Neural cell (in vitro differentiated cells): ENCODE measurements at regions not wholly inside any gene's neighbourhood (a gene's known extent, or its start where the extent isn't known, plus 50 kb on each side); places are given as distances from the start of the nearest gene placed in this dataset.

Experiments used
- H2AFZ ChIP-seq: fragments of 200-600, 300-800 bp; sonication (generic), shearing (Covaris generic); 2 replicates; pipeline ENCODE4 v1.6.0; 2014; ENCODE audit warnings: low read depth, mild to moderate bottlenecking, antibody characterized with exemption, low read length, moderate library complexity
- H3F3A ChIP-seq: fragments of 200-600 bp; shearing (Covaris generic); 2 replicates; pipeline ENCODE4 v1.6.1; 2016; ENCODE audit warnings: mild to moderate bottlenecking, moderate library complexity, mixed read lengths, antibody characterized with exemption, low read length; ENCODE audit not compliant: insufficient read depth, poor library complexity, severe bottlenecking
- H3K27ac ChIP-seq: fragments of 200-600, 300-800 bp; sonication (generic), shearing (Covaris generic); 2 replicates; pipeline ENCODE4 v1.5.1; 2014; ENCODE audit warnings: mild to moderate bottlenecking, low read length, moderate library complexity
- H3K27me3 ChIP-seq: fragments of 300-800, 200-600 bp; sonication (generic), shearing (Covaris generic); 2 replicates; pipeline ENCODE4 v1.6.0; 2014; ENCODE audit warnings: mild to moderate bottlenecking, low read depth, low read length, moderate library complexity; ENCODE audit not compliant: insufficient read depth
- H3K36me3 ChIP-seq: fragments of 300-800, 200-600 bp; sonication (generic), shearing (Covaris generic); 2 replicates; pipeline ENCODE4 v1.5.1; 2014; ENCODE audit warnings: mild to moderate bottlenecking, antibody characterized with exemption, low read length, moderate library complexity; ENCODE audit not compliant: insufficient read depth
- H3K4me2 ChIP-seq: fragments of 300-800, 200-600 bp; sonication (generic), shearing (Covaris generic); 2 replicates; pipeline ENCODE4 v1.6.0; 2014; ENCODE audit warnings: mild to moderate bottlenecking, low read length
- H3K4me3 ChIP-seq: fragments of 300-800, 200-600 bp; sonication (generic), shearing (Covaris generic); 2 replicates; pipeline ENCODE4 v1.5.1; 2014; ENCODE audit warnings: mild to moderate bottlenecking, low read length, moderate library complexity
- H3K79me2 ChIP-seq: fragments of 200-600 bp; shearing (Covaris generic); replicated peaks from 2 replicates; pipeline ENCODE4 v1.6.0; 2014; ENCODE audit warnings: mild to moderate bottlenecking, low read length, moderate library complexity; ENCODE audit not compliant: insufficient read depth
- H3K9ac ChIP-seq: fragments of 300-800, 200-600 bp; sonication (generic), shearing (Covaris generic); 2 replicates; pipeline ENCODE4 v1.6.1; 2016; ENCODE audit warnings: mild to moderate bottlenecking, low read length, mixed read lengths
- H3K9me2 ChIP-seq: fragments of 200-600 bp; shearing (Covaris generic); 2 replicates; pipeline ENCODE4 v1.6.1; 2016; ENCODE audit warnings: mild to moderate bottlenecking, low read length, mixed read lengths; ENCODE audit not compliant: insufficient read depth
- H3K9me3 ChIP-seq: fragments of 200-600, 300-800 bp; sonication (generic), shearing (Covaris generic); 2 replicates; pipeline ENCODE4 v1.6.1; 2016; ENCODE audit warnings: mild to moderate bottlenecking, mixed run types, low read length, moderate library complexity, mixed read lengths
- H4K20me1 ChIP-seq: fragments of 200-600 bp; shearing (Covaris generic); 2 replicates; pipeline ENCODE4 v1.6.1; 2016; ENCODE audit warnings: mild to moderate bottlenecking, mixed run types; ENCODE audit not compliant: insufficient read depth
- EP300 ChIP-seq: fragments of 450-650 bp; conservative IDR thresholded peaks from 2 replicates; pipeline ENCODE4 v1.6.1; 2014; ENCODE audit warnings: antibody characterized with exemption, mild to moderate bottlenecking, moderate library complexity; ENCODE audit not compliant: poor library complexity, severe bottlenecking
- EZH2 ChIP-seq: fragments of 200-600, 300-800 bp; shearing (Covaris generic), sonication (generic); IDR thresholded peaks from 2 replicates; pipeline ENCODE4 v1.6.1; 2014; ENCODE audit warnings: antibody characterized with exemption, low read length, borderline replicate concordance, mild to moderate bottlenecking; ENCODE audit not compliant: insufficient read depth, poor library complexity, severe bottlenecking
- MXI1 ChIP-seq: fragments of 450-650 bp; conservative IDR thresholded peaks from 2 replicates; pipeline ENCODE4 v1.6.1; 2014; ENCODE audit warnings: antibody characterized with exemption, mild to moderate bottlenecking; ENCODE audit not compliant: poor library complexity, severe bottlenecking
- POLR2AphosphoS5 ChIP-seq: IDR thresholded peaks from 2 replicates; pipeline ENCODE4 v1.6.1; 2012
- RAD21 ChIP-seq: fragments of 450-650 bp; conservative IDR thresholded peaks from 2 replicates; pipeline ENCODE4 v1.6.1; 2014; ENCODE audit warnings: antibody characterized with exemption, mild to moderate bottlenecking, moderate library complexity
- SMC3 ChIP-seq: fragments of 450-650 bp; conservative IDR thresholded peaks from 2 replicates; pipeline ENCODE4 v1.6.1; 2014; ENCODE audit warnings: antibody characterized with exemption, mild to moderate bottlenecking, moderate library complexity; ENCODE audit not compliant: poor library complexity
- TAF1 ChIP-seq: IDR thresholded peaks from 2 replicates; pipeline ENCODE4 v1.6.1; 2012; ENCODE audit warnings: low read depth
- TF ChIP-seq, protein P1 (sequence below): IDR thresholded peaks from 2 replicates; pipeline ENCODE4 v1.6.1; 2012; ENCODE audit warnings: borderline replicate concordance
- TF ChIP-seq, protein P2 (sequence below): fragments of 450-650 bp; IDR thresholded peaks from 2 replicates; pipeline ENCODE4 v1.5.1; 2014; ENCODE audit warnings: antibody characterized with exemption, mild to moderate bottlenecking, moderate library complexity; ENCODE audit not compliant: poor library complexity, severe bottlenecking

DNA sequence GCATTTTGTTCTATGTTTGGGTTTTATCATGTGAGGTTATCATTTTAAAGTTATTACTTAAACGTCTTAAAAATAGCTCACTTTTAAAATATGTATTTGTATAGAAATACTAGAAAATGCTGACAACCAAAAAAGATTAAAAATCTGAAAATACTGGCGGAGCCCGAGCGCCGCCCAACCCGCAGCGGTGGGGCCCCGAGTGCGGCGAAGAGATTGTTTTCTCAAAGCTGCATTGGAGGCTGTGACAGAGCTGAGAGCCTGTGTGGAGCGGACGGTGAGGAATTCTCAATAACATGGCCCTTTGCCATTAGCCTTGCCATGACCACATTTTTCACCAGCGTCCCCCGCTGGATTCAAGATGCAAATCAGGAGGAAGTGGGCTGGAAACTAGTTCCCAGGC, 255.4 kb downstream of the NKX6-1 start:
- Histone ChIP-seq H2AFZ (no peak overlapping the region), H3K79me2 (no peaks in the 10 kb centered on the region), H3K27me3 (no peaks in the 10 kb centered on the region), H3K9me2 (no peaks in the 10 kb centered on the region), H3F3A (no peaks in the 10 kb centered on the region), H3K9ac (no peak overlapping the region), H3K4me3 (no peak overlapping the region), H3K4me2 (no peak overlapping the region), H3K27ac (no peak overlapping the region), H3K9me3 (no peaks in the 10 kb centered on the region), H4K20me1 (no peaks in the 10 kb centered on the region), H3K36me3 (no peaks in the 10 kb centered on the region)
- no peak for TF ChIP-seq EP300
- TF ChIP-seq MXI1 = no peak
- no peak for TF ChIP-seq RAD21
- no peak for TF ChIP-seq EZH2
- TF ChIP-seq, protein P1, sequence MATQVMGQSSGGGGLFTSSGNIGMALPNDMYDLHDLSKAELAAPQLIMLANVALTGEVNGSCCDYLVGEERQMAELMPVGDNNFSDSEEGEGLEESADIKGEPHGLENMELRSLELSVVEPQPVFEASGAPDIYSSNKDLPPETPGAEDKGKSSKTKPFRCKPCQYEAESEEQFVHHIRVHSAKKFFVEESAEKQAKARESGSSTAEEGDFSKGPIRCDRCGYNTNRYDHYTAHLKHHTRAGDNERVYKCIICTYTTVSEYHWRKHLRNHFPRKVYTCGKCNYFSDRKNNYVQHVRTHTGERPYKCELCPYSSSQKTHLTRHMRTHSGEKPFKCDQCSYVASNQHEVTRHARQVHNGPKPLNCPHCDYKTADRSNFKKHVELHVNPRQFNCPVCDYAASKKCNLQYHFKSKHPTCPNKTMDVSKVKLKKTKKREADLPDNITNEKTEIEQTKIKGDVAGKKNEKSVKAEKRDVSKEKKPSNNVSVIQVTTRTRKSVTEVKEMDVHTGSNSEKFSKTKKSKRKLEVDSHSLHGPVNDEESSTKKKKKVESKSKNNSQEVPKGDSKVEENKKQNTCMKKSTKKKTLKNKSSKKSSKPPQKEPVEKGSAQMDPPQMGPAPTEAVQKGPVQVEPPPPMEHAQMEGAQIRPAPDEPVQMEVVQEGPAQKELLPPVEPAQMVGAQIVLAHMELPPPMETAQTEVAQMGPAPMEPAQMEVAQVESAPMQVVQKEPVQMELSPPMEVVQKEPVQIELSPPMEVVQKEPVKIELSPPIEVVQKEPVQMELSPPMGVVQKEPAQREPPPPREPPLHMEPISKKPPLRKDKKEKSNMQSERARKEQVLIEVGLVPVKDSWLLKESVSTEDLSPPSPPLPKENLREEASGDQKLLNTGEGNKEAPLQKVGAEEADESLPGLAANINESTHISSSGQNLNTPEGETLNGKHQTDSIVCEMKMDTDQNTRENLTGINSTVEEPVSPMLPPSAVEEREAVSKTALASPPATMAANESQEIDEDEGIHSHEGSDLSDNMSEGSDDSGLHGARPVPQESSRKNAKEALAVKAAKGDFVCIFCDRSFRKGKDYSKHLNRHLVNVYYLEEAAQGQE = no peak
- TF ChIP-seq POLR2AphosphoS5 = no peak
- no peak for TF ChIP-seq SMC3
- TF ChIP-seq TAF1 = no peak
- TF ChIP-seq, protein P2, sequence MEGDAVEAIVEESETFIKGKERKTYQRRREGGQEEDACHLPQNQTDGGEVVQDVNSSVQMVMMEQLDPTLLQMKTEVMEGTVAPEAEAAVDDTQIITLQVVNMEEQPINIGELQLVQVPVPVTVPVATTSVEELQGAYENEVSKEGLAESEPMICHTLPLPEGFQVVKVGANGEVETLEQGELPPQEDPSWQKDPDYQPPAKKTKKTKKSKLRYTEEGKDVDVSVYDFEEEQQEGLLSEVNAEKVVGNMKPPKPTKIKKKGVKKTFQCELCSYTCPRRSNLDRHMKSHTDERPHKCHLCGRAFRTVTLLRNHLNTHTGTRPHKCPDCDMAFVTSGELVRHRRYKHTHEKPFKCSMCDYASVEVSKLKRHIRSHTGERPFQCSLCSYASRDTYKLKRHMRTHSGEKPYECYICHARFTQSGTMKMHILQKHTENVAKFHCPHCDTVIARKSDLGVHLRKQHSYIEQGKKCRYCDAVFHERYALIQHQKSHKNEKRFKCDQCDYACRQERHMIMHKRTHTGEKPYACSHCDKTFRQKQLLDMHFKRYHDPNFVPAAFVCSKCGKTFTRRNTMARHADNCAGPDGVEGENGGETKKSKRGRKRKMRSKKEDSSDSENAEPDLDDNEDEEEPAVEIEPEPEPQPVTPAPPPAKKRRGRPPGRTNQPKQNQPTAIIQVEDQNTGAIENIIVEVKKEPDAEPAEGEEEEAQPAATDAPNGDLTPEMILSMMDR = no peak

DNA sequence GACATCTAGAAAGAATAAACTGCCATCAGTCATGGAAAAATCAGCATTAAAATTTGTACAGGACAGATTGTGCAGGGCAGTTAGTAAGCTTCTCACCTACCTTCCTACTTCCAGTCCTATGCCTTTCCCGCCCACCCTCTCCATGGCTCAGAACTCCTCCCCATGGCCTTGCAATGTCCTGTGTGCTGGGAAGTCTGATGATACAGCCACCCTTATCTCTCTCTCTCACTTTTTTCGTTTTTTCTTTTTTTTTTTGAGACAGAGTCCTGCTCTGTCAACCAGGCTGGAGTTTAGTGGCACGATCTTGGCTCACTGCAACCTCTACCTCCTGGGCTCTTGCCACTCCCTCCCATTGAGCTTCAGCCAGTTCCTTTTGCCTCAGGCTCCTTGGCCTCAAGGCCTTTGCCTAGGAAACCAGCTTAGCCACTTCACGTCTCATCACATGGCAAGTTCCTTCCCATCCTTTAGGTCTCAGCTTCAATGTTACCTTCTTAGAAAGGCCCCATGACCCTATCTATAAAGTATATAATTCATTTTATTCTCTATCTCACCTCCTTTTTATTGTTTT, 259.7 kb downstream of the NKX6-1 start:
- Histone ChIP-seq H3K9ac (no peak overlapping the region), H3F3A (no peaks in the 10 kb centered on the region), H3K27ac (no peak overlapping the region), H3K79me2 (no peaks in the 10 kb centered on the region), H3K36me3 (no peaks in the 10 kb centered on the region), H3K9me2 (no peaks in the 10 kb centered on the region), H3K9me3 (no peaks in the 10 kb centered on the region), H3K27me3 (no peaks in the 10 kb centered on the region), H4K20me1 (no peaks in the 10 kb centered on the region), H2AFZ (no peak overlapping the region), H3K4me3 (no peak overlapping the region), H3K4me2 (no peak overlapping the region)
- no peak for TF ChIP-seq EP300
- no peak for TF ChIP-seq TAF1
